Lower leg skin (tissue), 4 donors: ENCODE measurements at regions not wholly inside any gene's neighbourhood (a gene's known extent, or its start where the extent isn't known, plus 50 kb on each side); places are given as distances from the start of the nearest gene placed in this dataset.
"Not testable (repeated sequence)": the region's sequence is repeated elsewhere in the genome, so short reads cannot be mapped to it uniquely, and the experiment has no call there.

Experiments
- DNase-seq, 2 donors: peaks; one replicate each; pipeline ENCODE4 v3.0.0-alpha.2; 2019; ENCODE audit warnings: low spot score in 2 of 2
- H3K4me3 ChIP-seq: fragments of 200-600 bp; sonication (generic); 2 replicates; pipeline ENCODE4 v1.5.1; 2017; ENCODE audit warnings: mild to moderate bottlenecking, low read depth; ENCODE audit not compliant: poor library complexity, severe bottlenecking
- CTCF ChIP-seq, 3 donors: fragments of 450-650 bp; IDR thresholded peaks; one replicate each; pipeline ENCODE4 v1.5.1; 2016; ENCODE audit warnings: antibody characterized with exemption in 3 of 3, mild to moderate bottlenecking in 3 of 3, moderate library complexity in 2 of 3
- POLR2A ChIP-seq, 2 donors: fragments of 450-650 bp; IDR thresholded peaks; one replicate each; pipeline ENCODE4 v1.6.1; 2016 to 2017; ENCODE audit warnings: antibody characterized with exemption in 2 of 2, mild to moderate bottlenecking in 1 of 2, moderate library complexity in 1 of 2
- WGBS, 2 donors: methylation state at CpG; one replicate each; pipeline ENCODE4 v1.1.5; 2018; 5-methylcytosine and 5-hydroxymethylcytosine counted together
- intact Hi-C: fragments of 100-400 bp; cut with DNase I; formaldehyde crosslinking; loops from one replicate; pipeline ENCODE4 v1.15.0; 2023; ENCODE audit warnings: low total_unique reads

- DNase-seq, H3K4me3 ChIP-seq, intact Hi-C loops: not testable (repeated sequence)
- 82 to 86% methylated on average over 4 of the region's 4 CpGs for WGBS, 2 donors
These were observed 111.4 kb upstream of the METTL9 start for GRCh38 chr16:21487956-21488355.

- intact Hi-C loops, result not testable (repeated sequence)
These were observed 100.3 kb upstream of the METTL9 start for GRCh38 chr16:21499046-21499445.

GRCh38 chr16:21501223-21501868, 98.0 kb upstream of the METTL9 start:
- WGBS, 2 donors, result 0 to 1% methylated on average over 5 to 31 of the region's 51 CpGs
- DNase-seq, result peak; percentile 18 to 92
- peak overlapping the region; percentile 92 for H3K4me3 ChIP-seq
- intact Hi-C loops, result not testable (repeated sequence)

More at GRCh38 chr16:21499046-21499445, 100.3 kb upstream of the METTL9 start:
- not testable (repeated sequence) for H3K4me3 ChIP-seq, DNase-seq
- 79 to 100% methylated on average over 2 to 7 of the region's 9 CpGs for WGBS, 2 donors

- TF ChIP-seq POLR2A (IDR thresholded peaks at IDR 0.05) (no peak), CTCF (IDR thresholded peaks at IDR 0.05) (no peak)
- intact Hi-C loops, result no loop called here
- DNase-seq, result peak; percentile 83 to 98
- 0% methylated on average over 64 to 84 of the region's 91 CpGs for WGBS, 2 donors
- H3K4me3 ChIP-seq, result peak overlapping the region; percentile 92
These were observed 97.3 kb upstream of the METTL9 start for GRCh38 chr16:21501869-21502667.

- DNase-seq, H3K4me3 ChIP-seq, intact Hi-C loops: not testable (repeated sequence)
- 81 to 89% methylated on average over 6 of the region's 6 CpGs for WGBS, 2 donors
These were observed 95.8 kb upstream of the METTL9 start for GRCh38 chr16:21503574-21503920.

GRCh38 chr16:21503941-21504832, 95.2 kb upstream of the METTL9 start:
- 92 to 96% methylated on average over 17 of the region's 17 CpGs for WGBS, 2 donors
- intact Hi-C loops, H3K4me3 ChIP-seq: not testable (repeated sequence)
- DNase-seq, result peak; percentile 14 to 82

- peak; percentile 11 to 49 for DNase-seq
- intact Hi-C loops, H3K4me3 ChIP-seq: not testable (repeated sequence)
- 73 to 75% methylated on average over 6 of the region's 6 CpGs for WGBS, 2 donors
These were observed 93.4 kb upstream of the METTL9 start for GRCh38 chr16:21505751-21506520.

GRCh38 chr16:21506857-21507456, 92.4 kb upstream of the METTL9 start:
- 59 to 67% methylated on average over 19 to 23 of the region's 23 CpGs for WGBS, 2 donors
- intact Hi-C loops, H3K4me3 ChIP-seq: not testable (repeated sequence)
- DNase-seq, result peak; percentile 19 to 89

- H3K4me3 ChIP-seq, intact Hi-C loops: not testable (repeated sequence)
- peak; percentile 16 to 84 for DNase-seq
- 71 to 87% methylated on average over 15 of the region's 15 CpGs for WGBS, 2 donors
These were observed 91.6 kb upstream of the METTL9 start for GRCh38 chr16:21507631-21508305.

- intact Hi-C loops, H3K4me3 ChIP-seq: not testable (repeated sequence)
- 55 to 67% methylated on average over 15 to 17 of the region's 17 CpGs for WGBS, 2 donors
- DNase-seq, result peak in 1 of 2 donors; percentile 91
These were observed 90.5 kb upstream of the METTL9 start for GRCh38 chr16:21508661-21509436.

GRCh38 chr16:21509437-21510086, 89.8 kb upstream of the METTL9 start:
- WGBS, 2 donors, result 67 to 85% methylated on average over 8 to 9 of the region's 10 CpGs
- intact Hi-C loops, H3K4me3 ChIP-seq: not testable (repeated sequence)
- peak in 1 of 2 donors; percentile 88 for DNase-seq
